SK-N-DZ (cell line): ENCODE measurements at regions not wholly inside any gene's neighbourhood (a gene's known extent, or its start where the extent isn't known, plus 50 kb on each side); places are given as distances from the start of the nearest gene placed in this dataset.

Experiments
- DNase-seq: peaks from one replicate; pipeline ENCODE4 v3.0.0-alpha.2; 2015; ENCODE audit warnings: low spot score

- no peak for DNase-seq
Observed at GRCh38 chr6:66851930-66852329, 1144.9 kb upstream of the EYS start.

GRCh38 chr6:66849843-66850242, 1142.8 kb upstream of the EYS start:
- DNase-seq: no peak

- no peak for DNase-seq
Observed at GRCh38 chr6:66848244-66848953, 1141.4 kb upstream of the EYS start.

DNA sequence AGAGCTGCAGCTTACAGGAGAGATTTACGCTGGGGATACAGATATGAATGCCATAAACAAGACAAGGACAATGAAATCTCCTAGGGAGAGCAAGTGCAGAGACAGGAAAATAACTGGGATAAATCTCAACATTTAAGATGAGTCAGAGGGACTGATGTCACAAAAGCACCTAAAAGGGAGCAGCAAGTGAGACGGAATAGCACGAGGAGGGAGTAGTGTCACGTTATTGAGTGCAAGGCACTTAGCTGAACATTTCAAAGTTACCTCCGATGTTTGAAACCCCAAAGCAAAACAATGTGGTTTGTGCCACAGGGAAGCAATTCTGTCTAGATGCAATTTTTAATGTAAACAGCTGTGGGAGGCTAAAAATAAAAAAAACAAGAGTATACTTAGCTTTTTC, 1131.7 kb upstream of the EYS start:
- no peak for DNase-seq

DNA sequence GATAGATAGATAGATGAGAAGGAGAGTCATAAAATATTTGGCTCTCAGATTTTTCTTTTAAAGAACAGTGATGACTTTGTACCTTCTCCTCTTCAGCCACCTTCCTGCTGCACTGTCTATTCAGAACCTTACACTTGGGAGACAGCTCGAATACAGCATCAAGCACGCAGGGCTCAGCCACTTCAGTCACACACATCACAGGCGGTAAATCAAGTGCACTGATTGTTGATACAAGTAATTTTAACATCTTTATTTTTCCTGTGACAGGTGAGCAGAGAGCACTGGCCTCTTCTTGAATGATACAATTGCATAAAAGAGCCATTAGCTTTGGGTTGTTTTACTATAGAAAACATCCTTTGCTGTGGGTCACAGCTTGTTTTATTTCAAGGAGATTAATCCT, 1118.5 kb upstream of the EYS start:
- DNase-seq: no peak

DNA sequence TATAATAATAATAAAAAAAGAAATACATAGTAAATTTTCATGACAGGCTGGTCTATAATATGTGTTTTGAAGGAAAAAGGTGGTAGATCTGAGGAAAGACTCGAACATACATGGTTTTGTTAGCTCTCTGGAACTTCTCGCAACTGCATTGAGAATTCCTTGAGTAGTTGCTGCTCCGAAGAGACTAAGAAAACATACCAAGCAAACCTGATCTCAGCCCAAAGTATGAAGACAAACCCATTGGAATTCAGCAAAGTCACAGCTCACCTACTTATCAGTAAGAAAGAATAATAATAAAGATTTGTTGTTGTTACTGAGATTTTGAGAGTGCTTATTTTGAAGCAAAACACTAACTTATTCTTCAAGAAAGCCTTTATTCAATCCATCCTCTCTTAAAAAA, 1107.1 kb upstream of the EYS start:
- DNase-seq: no peak

- DNase-seq: peak; percentile 67
Observed at GRCh38 chr6:66808771-66809170, 1101.7 kb upstream of the EYS start.

GRCh38 chr6:66796987-66797386, 1090.0 kb upstream of the EYS start:
- peak; percentile 34 for DNase-seq

DNA sequence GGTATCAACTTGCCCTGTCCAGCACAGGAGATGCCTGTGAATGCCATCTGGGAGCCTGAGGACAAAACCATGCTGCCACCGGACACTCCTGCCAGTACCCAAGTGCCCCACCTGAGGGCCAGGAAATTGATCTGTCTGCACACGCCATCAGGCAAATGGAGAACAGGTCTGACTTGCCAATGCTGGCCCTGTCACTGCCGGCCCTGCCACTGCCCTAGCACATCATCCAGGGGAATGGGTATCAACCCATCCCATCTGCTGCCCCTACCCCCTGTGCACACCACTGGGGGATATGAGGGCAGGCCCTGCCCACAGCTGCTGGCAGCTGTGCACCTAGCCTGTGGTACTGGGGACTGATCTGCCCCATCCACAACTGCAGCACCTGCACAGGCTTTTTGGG, 1081.6 kb upstream of the EYS start:
- no peak for DNase-seq

DNA sequence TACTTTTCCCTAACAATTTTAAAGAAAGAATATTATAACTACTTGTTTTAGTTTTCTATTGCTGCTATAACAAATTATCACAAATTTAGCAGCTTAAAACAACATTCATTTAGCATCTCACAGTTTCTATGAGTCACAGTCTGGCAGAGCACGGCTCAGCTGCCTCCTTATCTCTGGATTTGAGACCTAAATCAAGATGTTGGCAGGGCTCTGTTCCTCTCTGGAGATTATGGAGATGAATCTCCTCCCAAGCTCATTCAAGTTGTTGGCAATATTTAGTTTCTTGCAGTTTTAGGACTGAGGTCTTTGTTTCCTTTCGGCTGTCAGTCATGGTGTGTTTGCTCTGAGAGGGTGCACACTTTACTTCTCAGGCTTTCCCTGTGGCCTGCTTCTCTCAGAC, 1065.8 kb upstream of the EYS start:
- peak; percentile 42 for DNase-seq

DNA sequence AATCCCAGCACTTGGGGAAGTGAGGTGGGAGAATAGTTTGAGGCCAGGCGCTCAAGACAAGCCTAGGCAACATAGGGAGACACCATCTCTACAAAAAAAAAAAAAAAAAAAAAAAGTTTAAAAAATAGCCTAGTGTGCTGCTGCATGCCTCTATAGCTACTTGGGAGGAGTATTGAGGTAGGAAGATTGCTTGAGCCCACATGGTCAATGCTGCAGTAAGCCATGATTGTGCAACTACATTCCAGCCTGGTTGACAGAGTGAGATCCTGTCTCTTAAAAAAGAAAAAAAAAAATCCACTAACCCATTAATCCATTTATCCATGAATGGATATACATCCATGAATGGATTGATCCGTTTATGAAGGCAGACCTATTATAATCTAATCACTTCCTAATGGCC, 1064.6 kb upstream of the EYS start:
- DNase-seq: no peak

- no peak for DNase-seq
Observed at GRCh38 chr6:66751630-66752029, 1044.6 kb upstream of the EYS start.

DNA sequence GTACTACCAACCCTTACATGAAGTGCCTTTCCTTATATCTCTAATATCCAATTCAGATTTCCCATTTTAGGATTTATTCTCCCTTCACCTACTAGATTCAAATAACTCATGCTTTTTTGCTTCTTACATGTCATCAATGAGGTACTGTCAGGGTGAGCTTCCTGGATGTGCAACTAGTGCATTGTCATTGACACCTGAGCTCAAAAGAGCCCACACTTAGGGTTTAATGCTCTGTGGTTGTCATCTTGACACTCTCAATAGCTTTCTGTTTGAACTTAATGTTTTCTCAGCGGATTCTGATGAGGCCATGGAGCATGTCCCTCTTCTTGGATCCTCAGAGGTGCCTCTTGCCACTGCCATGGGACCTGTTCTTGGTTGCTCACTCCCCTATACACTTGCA, 1033.3 kb upstream of the EYS start:
- no peak for DNase-seq

DNA sequence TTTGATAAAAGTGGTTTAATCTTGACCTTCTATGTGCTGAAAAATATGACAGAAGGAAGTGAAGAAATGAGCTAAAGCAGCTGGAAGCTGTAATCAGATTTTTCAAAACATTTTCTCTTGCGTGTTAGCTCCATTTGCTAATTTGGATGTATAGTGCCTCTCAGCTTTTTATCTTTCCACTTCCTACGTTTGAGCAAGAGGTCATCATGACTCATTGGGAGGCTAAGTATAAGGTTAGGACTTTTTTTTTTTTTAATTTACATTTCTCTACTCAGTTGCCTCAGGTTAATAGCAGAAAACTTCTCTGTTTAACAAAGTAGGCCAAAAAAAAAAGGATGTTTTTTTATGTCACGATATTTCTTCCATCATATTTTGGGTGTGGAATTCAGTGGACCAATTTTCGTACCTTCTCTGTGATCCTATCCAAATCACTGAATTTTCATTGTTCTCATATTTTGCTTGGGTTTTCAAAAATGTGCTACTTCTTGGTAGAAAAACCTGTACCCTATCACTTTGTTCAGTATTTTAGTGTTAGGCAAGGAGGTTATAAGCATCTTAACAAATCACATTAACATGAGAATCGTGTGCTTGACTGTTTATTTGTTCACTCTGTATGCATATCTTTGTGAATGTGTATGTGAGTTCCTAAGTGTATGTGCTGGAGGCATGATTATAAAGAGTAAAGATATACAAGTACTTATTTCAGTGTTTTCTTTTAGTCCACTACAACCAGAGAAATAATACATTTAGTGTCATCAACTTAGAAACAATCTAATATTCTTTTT, 1028.3 kb upstream of the EYS start:
- peak; percentile 12 for DNase-seq

GRCh38 chr6:66731310-66731709, 1024.3 kb upstream of the EYS start:
- no peak for DNase-seq

DNA sequence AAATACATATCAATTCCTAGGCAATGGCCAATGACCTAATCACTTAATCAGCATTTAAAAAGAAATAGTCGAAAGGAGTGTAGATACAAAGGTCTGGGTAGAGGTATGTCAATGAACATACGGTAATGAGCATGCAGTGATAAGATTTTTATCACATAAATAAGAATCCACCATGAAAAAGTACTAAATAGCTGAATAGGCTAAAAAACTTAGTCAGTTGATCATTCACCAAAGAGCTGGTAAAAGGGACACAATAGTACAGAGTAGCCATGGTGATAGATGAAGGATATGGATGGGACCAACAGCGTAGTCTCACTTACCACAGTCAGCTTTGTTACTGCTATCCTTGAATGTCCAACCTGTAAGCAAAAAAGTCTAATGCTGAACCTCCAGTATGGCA, 1018.6 kb upstream of the EYS start:
- DNase-seq: no peak

DNA sequence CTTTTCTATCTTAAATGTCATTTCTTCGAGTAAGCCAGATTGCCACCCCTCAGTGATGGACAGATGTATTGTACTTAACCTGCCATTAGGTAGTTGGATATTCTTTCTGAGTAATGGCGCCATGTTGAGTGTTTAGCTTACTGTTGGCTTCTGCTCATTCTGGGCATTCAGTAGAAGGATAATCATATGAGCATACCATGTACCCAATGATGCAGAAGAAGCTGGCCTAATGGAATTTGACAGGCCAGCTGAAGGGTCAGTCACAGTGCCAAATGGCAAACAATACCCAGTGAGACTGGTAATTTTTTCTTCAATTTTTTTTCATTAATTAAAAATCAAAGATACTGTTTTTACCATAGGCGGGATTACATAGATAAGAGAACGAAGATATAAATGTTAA, 1010.8 kb upstream of the EYS start:
- no peak for DNase-seq

DNA sequence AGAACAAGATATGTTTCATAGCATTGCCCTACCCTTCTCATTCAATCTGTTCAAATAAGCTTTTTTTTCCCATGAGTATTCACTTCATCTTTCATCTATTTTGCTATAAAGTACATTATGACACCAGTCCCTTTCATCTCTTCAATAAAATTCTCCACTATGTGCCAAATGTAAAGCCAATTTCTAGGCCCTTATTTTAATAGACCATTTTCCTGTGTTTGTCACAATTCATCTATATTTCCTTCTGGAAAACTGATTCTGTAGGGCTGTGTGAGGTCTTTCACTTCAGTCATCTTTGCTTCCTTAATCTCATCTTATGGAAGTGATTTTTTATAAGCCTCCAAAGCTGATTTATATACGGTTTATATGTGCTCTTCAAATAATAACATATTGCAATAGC, 992.4 kb upstream of the EYS start:
- DNase-seq: no peak

DNA sequence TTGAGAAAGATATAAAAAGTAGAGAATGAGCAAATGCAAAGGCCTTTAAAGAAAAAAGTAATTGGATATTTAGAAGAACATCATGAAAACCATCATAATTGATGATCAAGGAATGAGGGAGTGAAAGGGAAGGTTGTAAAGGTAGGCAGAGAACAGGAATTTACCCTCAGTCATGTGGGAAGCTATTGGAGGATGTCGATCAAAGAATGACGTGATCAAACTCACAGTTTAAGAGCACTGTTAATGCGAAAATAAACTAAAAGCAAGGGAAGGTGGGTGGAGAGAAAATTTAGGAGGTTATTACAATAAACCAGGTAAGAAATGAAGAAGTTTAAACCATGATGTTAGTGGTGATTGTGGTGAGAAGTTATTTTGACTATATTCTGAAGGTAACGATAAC, 982.6 kb upstream of the EYS start:
- no peak for DNase-seq

GRCh38 chr6:66687611-66688140, 980.6 kb upstream of the EYS start:
- no peak for DNase-seq

- no peak for DNase-seq
Observed at GRCh38 chr6:66675906-66676305, 968.9 kb upstream of the EYS start.

- DNase-seq: no peak
Observed at GRCh38 chr6:66664112-66664511, 957.1 kb upstream of the EYS start.
